ENCODE measurements at regions not wholly inside any gene's neighbourhood (a gene's known extent, or its start where the extent isn't known, plus 50 kb on each side); places are given as distances from the start of the nearest gene placed in this dataset.
"Not testable (repeated sequence)": the region's sequence is repeated elsewhere in the genome, so short reads cannot be mapped to it uniquely, and the experiment has no call there.

- CTCF ChIA-PET = no interaction called here
- POLR2A ChIA-PET = no interaction called here
These were observed 1603.1 kb upstream of the CELF4 start for GRCh38 chr18:39168723-39169122.

DNA sequence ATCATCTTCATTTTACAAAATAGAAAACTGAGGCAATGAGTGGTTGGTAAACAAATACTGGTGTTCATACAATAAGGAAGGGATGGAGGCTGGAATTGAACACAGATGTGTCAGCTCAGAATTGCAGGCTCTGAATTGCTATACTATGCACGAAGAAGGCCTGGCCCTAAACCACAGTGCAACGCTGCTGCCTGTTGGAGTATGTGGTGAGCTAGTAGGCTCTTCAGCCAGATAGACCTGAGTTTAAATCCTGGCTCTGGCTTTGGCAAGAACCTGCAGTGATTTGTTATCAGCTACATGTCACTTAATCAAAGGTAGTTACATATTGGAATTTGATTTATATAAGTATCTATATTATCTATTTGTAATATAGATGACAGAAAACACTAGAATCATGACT is 1602.4 kb upstream of the CELF4 start:
- CTCF ChIA-PET = no interaction called here
- POLR2A ChIA-PET = no interaction called here

DNA sequence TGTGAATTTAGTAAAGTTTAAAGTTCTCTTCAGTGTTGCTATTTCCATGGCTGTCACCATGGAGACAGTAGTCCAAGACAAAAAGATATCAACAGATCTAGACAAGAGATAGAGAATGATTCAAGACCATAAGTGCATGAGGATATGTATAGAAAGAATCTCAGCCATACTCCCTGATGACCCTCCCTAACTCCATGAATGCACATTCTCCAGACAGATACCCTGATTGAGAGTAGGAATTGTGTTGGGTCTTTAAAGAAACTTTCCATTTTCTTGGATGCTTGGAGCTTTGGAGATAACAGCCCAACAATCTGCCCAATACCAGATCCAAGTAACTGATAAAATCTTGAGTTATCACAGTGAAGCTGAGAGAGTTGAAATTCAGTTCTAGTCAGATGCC is 1601.2 kb upstream of the CELF4 start:
- POLR2A ChIA-PET = no interaction called here

GRCh38 chr18:39162013-39162827 is 1596.6 kb upstream of the CELF4 start:
- ChIA-PET CTCF (interaction anchor here (0.7 kb wide), 1 partner anchor 503 kb away, joined by 3 read pairs; no protein-coding TSS in a partner anchor), POLR2A (no interaction called here)

More for the DNA sequence above, 1601.2 kb upstream of the CELF4 start:
- CTCF ChIA-PET = no interaction called here

DNA sequence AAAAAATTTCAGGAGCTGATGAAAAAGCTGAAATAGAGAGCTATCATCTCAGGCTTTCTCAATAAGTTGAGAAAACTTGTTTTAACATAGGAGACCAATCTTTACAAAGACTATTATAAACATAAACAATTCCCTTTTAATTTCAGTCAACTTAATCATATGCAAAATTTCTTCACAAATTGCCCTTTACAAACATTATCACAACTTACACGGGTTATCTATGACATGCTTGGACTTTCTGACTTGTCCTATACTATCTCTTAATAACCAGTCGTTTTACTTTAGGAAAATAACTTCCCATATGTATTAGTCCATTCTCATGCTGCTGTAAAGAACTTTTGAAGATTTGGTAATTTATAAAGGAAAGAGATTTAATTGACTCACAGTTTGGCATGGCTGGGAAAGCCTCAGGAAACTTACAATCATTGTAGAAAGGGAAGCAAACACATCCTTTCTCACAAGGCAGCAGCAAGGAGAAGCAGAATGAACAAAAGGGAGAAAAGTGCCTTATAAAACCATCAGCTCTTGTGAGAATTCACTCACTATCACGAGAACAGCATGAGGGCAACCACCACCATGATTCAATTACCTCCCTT is 1583.7 kb upstream of the CELF4 start:
- POLR2A ChIA-PET = no interaction called here
- CTCF ChIA-PET = no interaction called here

- ChIA-PET POLR2A (no interaction called here), CTCF (no interaction called here)
These were observed 1568.7 kb upstream of the CELF4 start for GRCh38 chr18:39134255-39134654.

- CTCF ChIA-PET, POLR2A ChIA-PET: not testable (repeated sequence)
These were observed 1561.9 kb upstream of the CELF4 start for GRCh38 chr18:39127538-39127937.

GRCh38 chr18:39113790-39114189 is 1548.2 kb upstream of the CELF4 start:
- ChIA-PET POLR2A (no interaction called here), CTCF (no interaction called here)

GRCh38 chr18:39105104-39105503 is 1539.5 kb upstream of the CELF4 start:
- ChIA-PET POLR2A (no interaction called here), CTCF (no interaction called here)

GRCh38 chr18:39072970-39073369 is 1507.4 kb upstream of the CELF4 start:
- ChIA-PET CTCF (no interaction called here), POLR2A (no interaction called here)

- CTCF ChIA-PET = no interaction called here
- POLR2A ChIA-PET = no interaction called here
These were observed 1496.8 kb upstream of the CELF4 start for GRCh38 chr18:39062426-39062825.

DNA sequence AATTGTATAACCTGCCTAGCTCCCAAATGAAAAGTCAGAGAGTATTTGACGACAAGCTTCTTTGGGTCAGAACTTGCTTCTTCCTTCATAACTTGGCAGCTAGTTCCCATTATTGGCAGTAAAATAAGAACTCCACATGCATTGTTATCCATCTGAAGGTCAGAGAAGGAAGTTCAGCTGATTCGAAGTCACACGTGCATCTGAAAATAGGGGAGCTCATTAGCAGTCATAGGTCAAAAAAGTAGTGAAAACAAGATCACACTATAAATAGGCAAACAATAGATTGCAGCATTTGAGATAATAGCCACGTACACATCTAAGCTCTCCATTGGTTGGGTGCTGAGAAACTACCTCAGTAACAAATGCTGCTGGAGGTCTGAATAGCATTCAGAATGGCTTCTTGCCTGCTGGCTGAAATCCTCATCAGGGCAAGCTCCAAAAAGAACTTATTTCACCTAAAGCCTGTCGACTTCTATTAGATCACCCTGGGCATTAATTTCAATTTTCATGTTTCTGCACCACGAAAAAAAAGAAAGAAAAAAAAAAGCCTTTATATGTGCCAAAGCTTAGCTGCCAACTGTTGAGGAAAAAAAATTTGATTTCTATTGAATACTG is 1492.9 kb upstream of the CELF4 start:
- POLR2A ChIA-PET = no interaction called here
- CTCF ChIA-PET = no interaction called here

DNA sequence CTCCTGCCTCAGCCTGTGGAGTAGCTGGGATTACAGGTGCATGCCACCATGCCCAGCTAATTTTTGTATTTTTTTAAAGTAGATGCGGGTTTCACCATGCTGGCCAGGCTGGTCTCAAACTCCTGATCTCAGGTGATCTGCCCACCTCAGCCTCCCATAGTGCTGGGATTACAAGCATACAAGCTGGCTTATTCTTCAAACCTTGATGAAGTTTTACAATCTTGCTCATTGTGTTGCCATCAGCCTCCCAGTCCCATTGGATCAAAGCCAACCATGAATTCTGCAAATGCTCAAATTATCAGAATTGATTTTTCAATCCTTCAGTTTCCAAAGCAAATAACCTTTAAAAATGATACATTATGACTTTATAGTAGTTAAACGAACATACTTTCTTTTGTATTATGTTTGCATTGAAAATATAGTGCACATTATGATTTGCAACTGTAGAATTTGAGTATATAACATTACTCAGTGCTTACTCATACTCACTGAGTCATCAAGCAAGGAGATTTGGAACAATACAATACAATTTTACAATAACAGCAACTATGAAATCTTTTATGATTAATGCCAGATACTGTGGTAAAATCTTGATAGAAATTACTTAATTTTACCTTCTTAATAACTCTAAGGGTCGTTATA is 1491.9 kb upstream of the CELF4 start:
- ChIA-PET POLR2A (no interaction called here), CTCF (no interaction called here)

DNA sequence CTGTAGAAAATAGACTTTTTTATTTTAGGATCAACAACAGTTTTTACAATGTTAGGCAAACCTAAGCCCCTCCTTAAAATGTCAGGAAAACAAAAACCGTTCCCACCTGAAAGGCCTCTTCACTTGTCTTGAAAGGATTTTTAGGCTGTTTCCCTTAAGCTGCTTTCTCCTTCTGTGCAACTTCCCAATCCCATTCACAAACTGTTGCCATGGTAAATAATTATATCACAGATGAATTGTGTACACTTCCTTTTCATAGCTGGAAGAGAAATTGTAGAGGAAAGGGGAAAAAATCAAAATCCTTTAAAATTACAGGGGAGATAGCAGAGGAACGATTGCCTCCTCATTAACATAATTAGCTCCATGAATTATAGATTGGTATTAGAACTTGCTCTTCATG is 1488.0 kb upstream of the CELF4 start:
- POLR2A ChIA-PET = no interaction called here
- CTCF ChIA-PET = no interaction called here

- ChIA-PET POLR2A (no interaction called here), CTCF (no interaction called here)
These were observed 1485.4 kb upstream of the CELF4 start for GRCh38 chr18:39051013-39051412.

DNA sequence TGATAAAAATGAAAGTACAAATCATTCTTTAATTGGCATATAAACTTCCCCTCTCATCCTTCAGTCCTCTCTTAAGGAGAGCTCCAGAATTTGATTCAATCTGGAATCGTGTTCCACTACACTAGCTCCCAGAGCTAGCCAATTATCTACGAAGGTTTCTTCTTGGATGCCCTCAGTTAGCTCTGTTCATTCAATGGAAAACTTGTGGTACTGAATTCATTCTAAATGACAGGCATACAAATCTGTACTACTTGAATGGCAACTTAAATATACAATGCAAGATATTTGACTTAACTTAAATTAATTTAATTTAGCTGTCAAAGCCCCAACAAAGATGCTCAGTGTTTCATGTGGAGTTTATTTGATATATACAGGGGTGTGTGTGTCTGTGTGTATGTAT is 1474.2 kb upstream of the CELF4 start:
- ChIA-PET CTCF (no interaction called here), POLR2A (no interaction called here)

- POLR2A ChIA-PET = no interaction called here
- CTCF ChIA-PET = no interaction called here
These were observed 1472.3 kb upstream of the CELF4 start for GRCh38 chr18:39037925-39038324.

- CTCF ChIA-PET = no interaction called here
- POLR2A ChIA-PET = no interaction called here
These were observed 1467.7 kb upstream of the CELF4 start for GRCh38 chr18:39033312-39033711.

GRCh38 chr18:39031647-39032046 is 1466.0 kb upstream of the CELF4 start:
- CTCF ChIA-PET = no interaction called here
- POLR2A ChIA-PET = no interaction called here

DNA sequence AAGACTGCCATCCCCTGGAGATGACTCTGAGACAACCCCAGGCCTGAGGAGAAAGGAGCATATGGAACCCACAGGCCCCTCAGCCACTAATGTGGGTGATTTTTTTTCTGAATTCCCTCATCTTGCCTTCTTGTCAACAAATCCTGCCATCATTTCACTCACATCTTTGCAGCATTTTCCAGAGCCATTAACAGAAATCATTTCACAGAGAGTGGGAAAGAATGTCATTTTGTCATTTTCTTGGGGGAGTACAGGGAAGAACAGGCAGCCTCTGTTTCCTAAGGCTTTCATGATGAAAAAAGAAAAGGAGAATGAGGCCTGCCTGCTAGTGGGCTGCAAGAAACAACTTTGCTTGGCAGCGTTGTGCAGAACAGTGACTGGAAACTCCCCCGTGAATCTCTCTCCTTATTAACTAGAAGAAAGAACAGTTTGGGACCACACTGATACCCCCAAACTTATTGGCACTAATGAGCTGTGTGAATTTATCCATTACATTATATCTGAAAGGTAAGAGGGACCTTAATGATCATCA is 1464.6 kb upstream of the CELF4 start:
- CTCF ChIA-PET = no interaction called here
- POLR2A ChIA-PET = no interaction called here

- POLR2A ChIA-PET = no interaction called here
- CTCF ChIA-PET = no interaction called here
These were observed 1459.9 kb upstream of the CELF4 start for GRCh38 chr18:39025531-39025930.

Data from activated CD8-positive, alpha-beta memory T cell treated with anti-CD3 and anti-CD28 coated beads for 36 hours (primary cell).